NT2/D1 (cell line): ENCODE measurements at regions not wholly inside any gene's neighbourhood (a gene's known extent, or its start where the extent isn't known, plus 50 kb on each side); places are given as distances from the start of the nearest gene placed in this dataset.

Experiments used
- DNase-seq: peaks from one replicate; pipeline ENCODE4 v3.0.0-alpha.2; 2011; ENCODE audit warnings: low read depth, low spot score
- H3K27me3 ChIP-seq: 2 replicates; pipeline ENCODE4 v1.6.0; 2011; ENCODE audit warnings: mild to moderate bottlenecking; ENCODE audit not compliant: insufficient read length, insufficient read depth
- H3K36me3 ChIP-seq: 2 replicates; pipeline ENCODE4 v1.6.1; 2011; ENCODE audit warnings: mild to moderate bottlenecking, low read length, mixed read lengths; ENCODE audit not compliant: insufficient read depth, insufficient read length
- H3K4me1 ChIP-seq: 2 replicates; pipeline ENCODE4 v1.5.1; 2011; ENCODE audit not compliant: insufficient read depth, insufficient read length
- H3K4me3 ChIP-seq: 2 replicates; pipeline ENCODE4 v1.5.1; 2011; ENCODE audit warnings: low read depth; ENCODE audit not compliant: insufficient read length
- H3K9ac ChIP-seq: 2 replicates; pipeline ENCODE4 v1.6.0; 2011; ENCODE audit warnings: low read depth; ENCODE audit not compliant: insufficient read length
- H3K9me3 ChIP-seq: 2 replicates; pipeline ENCODE4 v1.5.1; 2011; ENCODE audit warnings: mild to moderate bottlenecking, low read length; ENCODE audit not compliant: insufficient read depth
- SUZ12 ChIP-seq: IDR thresholded peaks from 2 replicates; pipeline ENCODE4 v1.6.1; 2011; ENCODE audit not compliant: insufficient read length, insufficient read depth; ENCODE audit errors: extremely low read depth
- YY1 ChIP-seq: IDR thresholded peaks from 2 replicates; pipeline ENCODE4 v1.6.1; 2011; ENCODE audit not compliant: insufficient read length, insufficient read depth
- ZNF274 ChIP-seq: IDR thresholded peaks from 2 replicates; pipeline ENCODE4 v1.6.1; 2011; ENCODE audit warnings: mild to moderate bottlenecking, low read depth, low read length

DNA sequence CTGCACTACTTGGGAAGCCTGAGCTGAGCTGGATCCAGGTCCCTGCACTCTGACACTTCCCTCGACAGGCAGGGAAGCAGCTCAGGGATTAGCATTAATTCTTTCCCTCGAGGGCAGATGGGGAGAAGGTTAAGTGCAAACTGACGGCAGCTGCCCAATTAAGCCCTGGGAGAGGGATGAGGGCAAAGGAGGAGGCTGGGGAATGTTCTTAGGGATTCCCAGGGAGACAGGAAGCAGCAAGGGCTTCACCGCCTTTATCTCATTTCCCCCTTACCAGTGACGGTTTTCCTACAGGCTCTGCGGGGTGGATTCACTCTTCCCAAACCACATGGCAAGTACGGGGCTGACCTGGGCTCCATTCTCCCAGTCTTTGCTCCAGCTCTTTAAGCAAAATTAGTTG is 519.0 kb upstream of the PROK2 start:
- H3K4me3 ChIP-seq, result no peak overlapping the region
- no peaks in the 10 kb centered on the region for H3K36me3 ChIP-seq
- DNase-seq, result peak; percentile 51
- H3K9me3 ChIP-seq, result peaks cover 8% of the 10 kb centered on the region; the same call in 1 of the 2 replicates
- TF ChIP-seq ZNF274 (no peak), SUZ12 (no peak), YY1 (no peak)
- H3K9ac ChIP-seq, result no peak overlapping the region
- H3K27me3 ChIP-seq, result peaks cover 8% of the 10 kb centered on the region
- peaks cover 10% of the 10 kb centered on the region for H3K4me1 ChIP-seq

- DNase-seq, result no peak
- no peak for TF ChIP-seq ZNF274
- TF ChIP-seq SUZ12, result no peak
- no peak for TF ChIP-seq YY1
- peaks cover 8% of the 10 kb centered on the region; the same call in 1 of the 2 replicates for H3K9me3 ChIP-seq
Measured at GRCh38 chr3:72301779-72302178, 516.8 kb upstream of the PROK2 start.

DNA sequence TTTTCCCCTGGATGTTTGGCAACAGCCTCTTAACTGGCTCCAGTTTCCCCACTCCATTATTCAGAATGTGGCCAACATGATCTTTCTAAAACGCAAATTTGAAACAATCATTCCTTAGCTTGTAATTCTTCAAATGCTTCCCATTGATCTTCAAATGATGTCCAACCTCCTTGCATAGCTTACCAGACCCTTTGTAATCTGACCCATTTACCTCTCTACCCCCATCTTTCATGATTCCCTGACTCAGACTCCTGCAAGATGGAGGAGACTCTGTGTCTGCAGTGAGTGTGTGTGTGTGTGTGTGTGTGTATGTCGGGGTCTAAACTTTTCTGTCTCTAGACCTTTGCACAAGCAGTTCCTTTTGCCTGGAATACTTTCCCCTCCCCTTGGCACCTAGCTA is 515.7 kb upstream of the PROK2 start:
- Histone ChIP-seq H3K4me1 (peaks cover 10% of the 10 kb centered on the region), H3K4me3 (no peak overlapping the region), H3K36me3 (no peaks in the 10 kb centered on the region), H3K27me3 (peaks cover 8% of the 10 kb centered on the region), H3K9me3 (peaks cover 8% of the 10 kb centered on the region; the same call in 1 of the 2 replicates), H3K9ac (no peak overlapping the region)
- TF ChIP-seq ZNF274, result no peak
- no peak for TF ChIP-seq YY1
- TF ChIP-seq SUZ12, result no peak
- no peak for DNase-seq

More at GRCh38 chr3:72301779-72302178, 516.8 kb upstream of the PROK2 start:
- no peaks in the 10 kb centered on the region for H3K36me3 ChIP-seq
- H3K27me3 ChIP-seq, result peaks cover 8% of the 10 kb centered on the region
- H3K9ac ChIP-seq, result no peak overlapping the region
- H3K4me3 ChIP-seq, result no peak overlapping the region
- H3K4me1 ChIP-seq, result peaks cover 10% of the 10 kb centered on the region

GRCh38 chr3:72299823-72300222 is 514.9 kb upstream of the PROK2 start:
- H3K4me3 ChIP-seq, result no peak overlapping the region
- no peak for DNase-seq
- peaks cover 2% of the 10 kb centered on the region for H3K27me3 ChIP-seq
- H3K4me1 ChIP-seq, result peaks cover 10% of the 10 kb centered on the region
- H3K36me3 ChIP-seq, result no peaks in the 10 kb centered on the region
- TF ChIP-seq SUZ12 (no peak), ZNF274 (no peak), YY1 (no peak)
- H3K9me3 ChIP-seq, result peaks cover 8% of the 10 kb centered on the region; the same call in 1 of the 2 replicates
- H3K9ac ChIP-seq, result no peak overlapping the region

DNA sequence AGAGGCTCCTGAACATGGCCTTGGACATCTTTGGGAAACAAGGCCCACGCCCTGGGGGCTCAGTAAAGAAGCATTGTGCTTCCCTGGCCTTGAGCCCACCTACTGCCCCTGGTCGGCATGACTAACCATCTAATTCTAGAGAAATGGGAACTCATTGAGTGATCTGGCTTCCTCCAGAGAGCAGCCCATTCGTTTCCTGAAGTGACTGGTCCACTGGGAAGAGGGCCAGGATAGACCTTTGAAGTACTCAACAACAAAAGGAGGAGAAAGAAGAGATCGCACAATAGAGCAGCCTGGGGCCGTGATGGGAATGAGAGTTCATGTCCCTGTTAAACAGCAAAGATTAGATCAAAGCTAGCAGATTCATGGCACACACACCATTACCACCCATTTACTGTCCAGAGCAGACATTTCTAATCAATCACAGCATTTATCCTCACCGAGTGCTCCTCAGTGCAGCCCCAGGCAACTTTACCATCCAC is 514.4 kb upstream of the PROK2 start:
- Histone ChIP-seq H3K9ac (no peak overlapping the region), H3K36me3 (no peaks in the 10 kb centered on the region), H3K4me1 (peaks cover 9% of the 10 kb centered on the region), H3K4me3 (no peak overlapping the region), H3K27me3 (no peaks in the 10 kb centered on the region), H3K9me3 (peaks cover 8% of the 10 kb centered on the region; the same call in 1 of the 2 replicates)
- no peak for DNase-seq
- no peak for TF ChIP-seq SUZ12
- TF ChIP-seq ZNF274, result no peak
- TF ChIP-seq YY1, result no peak

- no peak overlapping the region for H3K4me3 ChIP-seq
- no peak for DNase-seq
- peaks cover 8% of the 10 kb centered on the region; the same call in 1 of the 2 replicates for H3K9me3 ChIP-seq
- no peaks in the 10 kb centered on the region for H3K27me3 ChIP-seq
- peaks cover 4% of the 10 kb centered on the region for H3K4me1 ChIP-seq
- no peak overlapping the region for H3K9ac ChIP-seq
- H3K36me3 ChIP-seq, result no peaks in the 10 kb centered on the region
- TF ChIP-seq YY1 (no peak), ZNF274 (no peak), SUZ12 (no peak)
Measured at GRCh38 chr3:72298201-72299152, 513.5 kb upstream of the PROK2 start.

GRCh38 chr3:72297481-72297880 is 512.5 kb upstream of the PROK2 start:
- Histone ChIP-seq H3K27me3 (no peaks in the 10 kb centered on the region), H3K9me3 (peaks cover 8% of the 10 kb centered on the region; the same call in 1 of the 2 replicates), H3K9ac (no peak overlapping the region), H3K4me1 (peaks cover 4% of the 10 kb centered on the region), H3K36me3 (no peaks in the 10 kb centered on the region), H3K4me3 (no peak overlapping the region)
- no peak for TF ChIP-seq YY1
- no peak for TF ChIP-seq SUZ12
- no peak for TF ChIP-seq ZNF274
- no peak for DNase-seq
